GM19043 (cell line): ENCODE measurements at regions not wholly inside any gene's neighbourhood (a gene's known extent, or its start where the extent isn't known, plus 50 kb on each side); places are given as distances from the start of the nearest gene placed in this dataset.

Source experiments
- ATAC-seq: cut with Tn5 transposase; IDR thresholded peaks from one replicate; pipeline ENCODE4 v1.9.1; 2021; ENCODE audit warnings: low read depth; ENCODE audit not compliant: unreplicated experiment

DNA sequence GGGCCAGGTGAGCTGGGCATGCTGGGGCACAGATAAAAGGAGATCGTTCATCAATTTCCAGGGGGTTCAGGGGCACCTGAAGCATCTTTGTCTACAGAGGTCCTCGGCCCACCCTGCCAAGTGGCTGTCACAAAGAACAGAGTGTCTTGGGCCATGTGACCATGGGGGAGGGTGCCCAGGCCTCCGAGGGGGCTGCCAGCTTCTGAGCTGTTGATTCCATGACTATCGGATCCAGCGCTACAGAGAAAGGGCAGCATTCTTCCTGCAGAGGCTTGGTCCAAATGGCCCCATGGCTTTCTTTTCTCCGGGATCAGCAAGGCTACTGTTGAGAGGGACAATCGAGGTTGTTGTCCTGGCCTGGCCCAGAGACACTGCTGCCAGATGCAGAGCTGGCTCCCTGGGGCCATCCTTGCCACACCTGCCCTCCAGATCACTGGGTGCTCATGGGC, 289.2 kb downstream of the ZSWIM6 start:
- no peak for ATAC-seq

DNA sequence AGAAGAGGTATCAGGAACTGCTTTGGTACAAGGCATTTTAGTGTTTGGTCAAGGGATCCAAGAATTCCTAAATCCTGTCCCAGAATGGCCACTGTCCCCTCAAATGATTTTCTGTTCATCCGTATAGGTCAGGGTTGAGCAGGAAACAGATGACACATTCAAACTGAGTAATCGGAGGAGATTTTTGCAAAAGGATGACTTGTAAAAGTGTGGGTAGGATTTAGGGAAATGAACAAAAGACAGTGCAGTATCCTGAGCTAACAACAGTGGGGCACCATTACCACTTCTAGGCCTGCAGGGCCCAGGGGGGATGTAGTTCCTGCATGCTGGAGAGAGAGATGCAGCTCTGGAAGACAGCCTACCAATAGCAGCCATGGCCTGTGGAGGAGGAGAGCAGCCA, 290.1 kb downstream of the ZSWIM6 start:
- no peak for ATAC-seq

DNA sequence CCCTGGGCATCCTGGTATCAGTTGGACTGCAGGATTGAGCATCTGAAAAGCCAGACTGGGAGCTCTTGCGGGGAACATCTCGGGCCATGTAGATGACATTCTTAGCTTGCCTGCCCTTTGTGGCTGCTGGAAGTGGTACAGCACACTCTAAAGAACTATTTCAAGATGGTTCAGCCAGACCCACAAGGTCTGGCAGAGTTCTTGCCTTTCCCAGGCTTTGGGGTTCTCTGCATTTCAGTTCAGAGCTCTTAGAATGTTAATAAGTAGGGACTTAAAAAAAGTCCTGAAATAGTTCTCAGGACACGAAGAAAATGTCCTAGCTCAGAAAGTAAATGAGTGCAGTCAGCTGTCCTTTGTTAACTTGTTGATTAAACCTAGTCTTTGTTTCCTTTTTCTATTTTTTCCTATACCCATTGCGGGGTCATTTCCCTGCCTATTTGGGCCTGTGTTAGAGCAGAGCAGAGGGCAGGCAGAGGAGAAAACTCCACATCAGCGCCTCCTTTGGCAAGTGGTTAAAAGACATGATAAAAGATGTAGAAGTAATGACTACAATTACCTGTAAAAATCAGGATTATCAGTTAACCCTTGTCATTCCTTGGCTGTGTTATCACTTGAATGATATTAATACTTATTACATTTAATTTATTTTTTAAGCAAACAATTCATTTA, 291.5 kb downstream of the ZSWIM6 start:
- ATAC-seq: no peak

DNA sequence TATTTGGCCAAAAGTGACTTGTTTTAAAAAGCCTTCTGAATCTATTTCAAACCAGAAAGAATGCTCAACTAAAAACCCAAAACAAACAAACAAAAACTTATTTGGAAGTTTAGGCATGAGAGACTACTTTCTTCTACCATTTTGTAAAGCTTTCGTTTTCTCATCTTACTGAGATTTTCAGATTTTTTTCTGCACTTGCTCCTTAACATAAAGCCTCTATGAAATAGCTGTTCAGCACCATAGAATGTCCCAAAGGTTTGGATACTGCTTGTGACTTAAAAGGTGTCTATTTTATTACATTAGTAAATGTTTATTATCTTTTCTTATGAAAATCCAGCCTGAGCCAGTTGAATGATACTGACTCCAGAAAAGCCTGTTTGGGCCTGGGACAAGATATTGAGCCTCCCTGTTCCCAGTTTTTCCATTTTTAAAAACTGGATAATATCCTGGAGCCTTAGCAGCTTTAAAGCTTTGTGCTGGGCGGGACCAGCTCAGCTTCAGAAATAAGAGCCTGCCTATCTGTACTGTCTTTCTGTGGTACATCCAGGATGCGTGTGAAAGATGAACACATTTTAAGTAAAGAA, 292.6 kb downstream of the ZSWIM6 start:
- ATAC-seq: no peak

DNA sequence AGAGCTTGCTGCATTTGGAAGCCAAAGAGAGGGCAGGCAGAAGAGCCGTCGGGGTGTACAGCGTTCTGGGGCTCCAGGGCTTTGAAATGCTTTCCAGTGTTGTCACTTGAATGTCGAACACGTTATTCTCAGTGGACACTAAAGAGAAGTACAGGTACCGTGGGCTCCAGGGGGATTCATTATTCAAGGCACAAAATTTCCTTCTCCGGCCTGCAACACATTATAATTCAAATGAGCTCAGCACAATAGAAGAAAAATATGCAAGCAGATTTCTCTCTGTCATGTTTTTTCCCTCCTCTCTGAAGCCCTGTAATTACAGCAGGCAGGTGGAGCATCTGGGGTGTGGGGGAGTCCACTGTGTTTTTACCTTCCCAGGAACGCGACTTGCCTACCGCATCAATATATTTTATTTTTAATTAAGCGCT, 293.1 kb downstream of the ZSWIM6 start:
- ATAC-seq: no peak

DNA sequence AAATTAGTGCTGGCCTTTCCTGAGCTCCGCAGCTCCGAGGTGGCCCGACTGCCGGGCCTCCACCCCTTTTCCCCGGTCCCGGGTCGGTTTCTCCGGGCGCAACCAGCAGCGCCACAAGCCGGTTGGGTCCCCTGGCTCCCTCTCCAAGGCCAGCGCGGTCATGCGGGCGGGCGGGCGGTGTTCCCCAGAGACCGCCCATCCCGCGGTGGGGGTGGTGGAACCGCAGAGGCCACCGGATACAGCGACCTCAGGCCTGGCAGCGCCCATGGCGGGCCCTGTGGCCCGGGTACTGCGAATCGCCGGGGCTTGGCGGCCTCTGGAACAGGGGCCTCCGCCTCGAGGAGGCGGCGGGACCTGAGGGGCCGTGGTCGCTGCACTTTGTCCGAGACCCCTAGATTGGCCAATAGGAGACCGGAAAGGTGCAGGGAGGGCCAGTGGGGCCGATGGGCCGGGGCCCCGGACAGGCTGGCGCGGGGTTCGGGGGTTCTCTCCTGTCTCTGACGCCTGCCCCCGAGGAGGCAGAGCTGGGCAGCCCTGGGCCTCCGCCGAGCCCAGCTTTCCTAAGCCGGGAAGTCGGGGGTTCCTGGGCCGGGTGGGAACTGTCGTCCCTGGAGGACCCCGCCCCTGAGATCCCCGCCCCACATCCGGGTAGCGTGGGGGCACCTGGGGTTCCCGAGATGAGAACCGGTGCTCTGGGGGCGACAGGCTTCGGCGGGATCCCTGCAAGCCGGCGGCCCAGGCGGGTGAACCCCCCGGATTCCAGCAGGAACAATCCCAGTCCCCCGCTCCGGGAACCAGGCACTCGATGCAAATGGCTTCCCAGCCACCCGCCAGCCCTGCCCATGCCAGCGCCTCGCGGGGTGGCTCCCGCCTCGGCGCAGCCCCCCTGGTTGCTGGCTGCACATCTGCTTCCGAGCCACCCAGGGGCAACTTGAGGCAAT, 293.9 kb downstream of the ZSWIM6 start:
- ATAC-seq: peak; percentile 56

DNA sequence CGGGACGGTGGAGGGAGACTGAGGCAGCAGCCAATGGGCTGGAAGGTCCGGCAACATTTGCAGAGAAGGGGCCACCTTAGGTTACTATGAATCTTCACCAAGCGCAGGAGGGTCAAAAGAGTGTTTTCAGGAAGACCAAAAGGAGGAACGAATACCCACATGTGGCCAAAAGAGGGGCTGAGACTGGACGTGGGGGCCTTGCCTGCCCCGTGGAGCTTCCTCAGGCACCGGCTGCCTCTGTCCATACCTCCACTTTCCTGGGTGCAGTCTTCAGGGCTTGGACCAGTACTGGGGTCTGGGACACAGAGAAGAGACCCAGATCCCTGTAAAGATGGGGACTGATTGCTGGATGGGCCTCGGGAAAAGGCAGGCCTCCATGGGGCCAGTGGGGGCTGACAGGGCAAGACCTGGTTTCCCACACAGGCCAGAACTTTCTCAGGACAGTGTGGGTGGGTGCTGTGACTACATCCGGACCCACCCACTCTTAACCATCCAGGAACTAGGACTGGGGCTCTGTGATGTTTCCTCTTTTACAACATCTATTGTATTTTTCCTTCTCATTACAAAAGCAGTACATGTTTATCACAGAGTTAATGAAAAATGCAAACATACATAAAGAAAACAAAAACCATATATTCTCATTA, 294.7 kb downstream of the ZSWIM6 start:
- ATAC-seq: no peak

DNA sequence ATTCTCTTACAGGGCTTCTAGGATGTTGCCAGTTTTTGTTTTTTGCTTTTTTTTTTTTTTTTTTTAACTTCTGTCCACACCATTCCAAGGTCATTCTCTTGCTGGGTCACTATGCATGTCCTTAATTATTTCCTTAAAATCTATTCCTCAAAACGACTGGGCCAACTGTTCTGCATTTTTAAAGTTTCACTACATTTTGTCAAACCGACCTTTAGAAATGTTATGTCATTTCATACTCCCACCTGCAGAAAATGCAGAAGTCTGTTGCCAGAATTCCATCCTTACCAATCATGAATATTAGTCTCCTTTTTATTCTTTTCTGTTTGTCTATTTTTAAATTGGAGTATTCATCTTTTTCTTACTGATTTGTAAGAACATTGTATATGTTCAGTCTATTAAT, 295.5 kb downstream of the ZSWIM6 start:
- no peak for ATAC-seq

DNA sequence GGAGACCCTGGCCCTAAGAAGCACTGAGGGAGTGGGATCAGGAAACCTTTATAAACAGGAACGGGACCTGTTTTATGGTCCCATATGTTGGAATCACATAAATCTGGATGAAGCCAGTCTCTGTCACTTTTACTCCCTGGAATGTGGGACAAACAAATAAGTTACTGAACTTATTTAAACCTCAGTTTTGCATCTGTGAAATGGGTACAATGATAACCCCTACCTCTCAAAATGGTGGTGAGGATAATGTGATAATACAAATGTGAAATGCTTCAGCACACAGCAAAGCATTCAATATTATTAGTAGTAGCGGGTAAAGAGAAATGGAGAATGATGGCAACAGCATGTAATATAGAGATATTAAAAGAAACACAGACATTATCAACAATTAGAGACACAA, 298.9 kb downstream of the ZSWIM6 start:
- ATAC-seq: no peak

DNA sequence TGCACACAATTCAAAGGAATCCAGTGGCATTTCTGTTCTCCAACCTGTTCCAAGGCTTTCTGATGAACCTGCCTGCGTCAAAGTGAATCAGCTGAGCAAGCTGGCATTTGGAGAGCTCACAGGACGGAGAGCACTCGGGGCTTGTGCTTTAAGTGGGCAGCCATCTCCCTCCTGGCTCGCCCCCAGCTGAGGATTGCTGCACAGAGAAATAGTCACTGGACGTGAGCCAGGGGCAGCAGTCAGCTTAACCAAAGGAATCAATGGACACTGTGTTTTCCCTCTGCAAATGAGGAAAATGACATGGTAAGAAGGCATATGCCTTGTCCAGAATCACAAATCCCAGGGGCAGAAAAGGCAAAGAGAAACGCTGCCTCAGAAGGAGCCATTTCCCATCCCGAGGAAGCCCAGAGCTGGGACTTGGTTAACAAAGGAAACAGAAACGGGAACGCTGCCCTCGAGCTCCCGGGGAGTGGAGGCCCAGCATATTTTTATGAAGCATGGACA, 299.4 kb downstream of the ZSWIM6 start:
- no peak for ATAC-seq

DNA sequence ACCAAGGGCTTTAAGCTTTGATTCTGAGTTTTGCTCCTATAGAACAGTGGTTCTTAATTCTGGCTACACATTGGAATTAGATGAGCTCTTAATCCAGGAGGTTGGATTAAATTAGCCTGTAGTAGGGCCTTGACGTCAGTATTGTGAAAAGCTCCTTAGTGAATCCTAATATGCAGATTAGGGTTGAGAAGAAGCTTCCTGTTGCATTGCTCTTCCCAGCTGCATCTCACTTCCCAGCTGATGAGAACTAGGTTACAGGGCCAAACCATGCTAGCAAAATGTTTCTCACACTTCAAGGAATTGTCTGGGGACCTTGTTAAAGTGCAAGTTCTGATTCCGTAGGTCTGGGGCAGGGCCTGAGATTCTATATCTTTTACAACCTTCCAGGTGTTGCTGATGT, 300.0 kb downstream of the ZSWIM6 start:
- ATAC-seq: no peak

DNA sequence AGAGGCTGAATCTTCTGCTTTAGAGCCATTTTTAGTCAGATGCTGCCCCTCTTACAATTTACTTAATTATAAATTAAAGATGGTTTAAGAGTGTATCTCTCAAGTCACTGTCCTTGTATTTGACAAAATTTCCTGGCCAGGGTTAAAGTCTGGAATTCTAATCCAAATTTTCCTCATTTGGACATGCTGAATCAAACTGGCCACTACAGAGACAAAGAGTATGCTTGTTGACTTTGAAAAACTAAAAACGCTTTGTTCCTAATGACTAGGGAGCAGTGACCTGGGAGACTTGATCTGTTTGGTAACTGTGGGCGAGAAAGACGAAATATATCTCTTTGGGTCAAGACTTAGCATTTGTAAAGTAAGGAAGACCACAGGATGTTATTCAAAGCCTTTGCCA, 303.2 kb downstream of the ZSWIM6 start:
- no peak for ATAC-seq

DNA sequence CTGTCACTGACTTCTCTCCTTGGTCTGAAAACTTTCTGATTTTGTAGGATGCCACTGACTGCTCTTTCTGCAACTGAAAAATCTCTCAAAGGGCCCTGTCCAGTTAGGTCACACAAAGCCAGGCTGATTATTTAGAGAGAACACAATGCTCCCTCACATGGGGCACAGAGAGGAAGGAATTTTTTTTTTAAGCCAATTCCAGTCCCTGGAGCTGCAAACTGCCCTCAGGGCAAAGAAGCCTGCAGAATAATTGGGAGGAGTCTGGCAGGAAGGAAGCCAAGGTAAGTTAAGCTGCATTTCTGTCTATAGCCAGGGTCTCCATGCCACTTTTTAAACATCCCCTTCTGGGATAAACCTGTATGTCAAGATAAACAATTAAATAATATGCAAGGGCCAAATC, 305.5 kb downstream of the ZSWIM6 start:
- ATAC-seq: no peak

DNA sequence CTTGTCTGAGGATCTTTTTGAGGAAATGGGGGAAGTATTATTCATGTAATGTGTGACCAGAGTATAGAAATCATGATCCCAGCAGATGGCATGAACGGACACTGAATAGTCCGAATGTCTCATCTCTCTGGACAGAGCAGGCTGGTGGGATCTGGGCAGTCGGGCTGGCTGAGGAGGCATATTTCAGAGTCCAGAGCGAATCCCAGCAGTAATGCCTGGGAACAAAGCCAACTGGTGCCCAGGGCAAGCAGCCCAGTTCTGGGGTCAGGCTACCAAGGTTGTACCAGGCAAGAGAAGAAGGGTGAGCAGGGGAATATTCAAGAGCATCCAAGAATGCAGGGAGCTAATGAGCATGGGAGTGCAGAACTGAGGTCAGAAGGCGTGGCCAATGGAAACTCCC, 306.4 kb downstream of the ZSWIM6 start:
- no peak for ATAC-seq

DNA sequence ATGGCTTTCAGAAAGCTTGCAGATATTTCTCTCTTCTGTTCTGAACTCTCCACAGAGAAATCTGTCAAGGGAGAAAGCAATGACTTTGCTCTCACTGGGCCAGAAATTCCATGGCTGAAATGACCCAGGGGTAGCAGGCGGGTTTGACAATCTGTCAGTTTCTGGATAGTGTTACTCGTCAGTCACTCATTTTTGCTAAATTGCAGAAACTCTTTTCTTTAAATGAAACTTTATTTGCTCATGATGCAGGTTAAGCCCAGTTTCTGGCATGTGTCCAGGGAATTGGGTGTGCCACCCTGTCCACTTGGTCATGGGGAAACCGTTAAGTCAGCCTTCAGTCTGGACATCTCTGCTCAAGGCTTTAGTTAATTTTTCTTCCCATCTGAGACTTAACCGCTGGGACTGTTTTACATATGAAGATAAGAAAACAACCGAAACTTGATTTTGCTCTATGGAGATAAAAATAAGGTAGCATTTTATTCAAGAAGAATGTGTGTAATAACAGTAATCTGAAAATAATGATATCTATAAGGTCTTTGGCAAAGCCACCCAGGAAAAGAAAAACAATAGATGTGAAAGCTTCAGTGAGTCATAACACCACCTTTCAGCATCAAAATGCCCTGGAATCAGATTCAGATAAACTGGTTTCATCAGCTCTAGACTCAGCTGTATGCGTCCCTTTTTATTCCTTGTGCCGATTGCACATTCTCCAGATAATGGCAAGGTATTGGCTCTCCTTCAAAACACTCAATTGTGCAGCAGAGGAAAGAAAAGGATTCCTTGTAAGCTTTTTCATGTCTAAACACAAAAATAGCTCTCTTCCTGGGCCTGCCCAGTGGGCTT, 308.3 kb downstream of the ZSWIM6 start:
- no peak for ATAC-seq

DNA sequence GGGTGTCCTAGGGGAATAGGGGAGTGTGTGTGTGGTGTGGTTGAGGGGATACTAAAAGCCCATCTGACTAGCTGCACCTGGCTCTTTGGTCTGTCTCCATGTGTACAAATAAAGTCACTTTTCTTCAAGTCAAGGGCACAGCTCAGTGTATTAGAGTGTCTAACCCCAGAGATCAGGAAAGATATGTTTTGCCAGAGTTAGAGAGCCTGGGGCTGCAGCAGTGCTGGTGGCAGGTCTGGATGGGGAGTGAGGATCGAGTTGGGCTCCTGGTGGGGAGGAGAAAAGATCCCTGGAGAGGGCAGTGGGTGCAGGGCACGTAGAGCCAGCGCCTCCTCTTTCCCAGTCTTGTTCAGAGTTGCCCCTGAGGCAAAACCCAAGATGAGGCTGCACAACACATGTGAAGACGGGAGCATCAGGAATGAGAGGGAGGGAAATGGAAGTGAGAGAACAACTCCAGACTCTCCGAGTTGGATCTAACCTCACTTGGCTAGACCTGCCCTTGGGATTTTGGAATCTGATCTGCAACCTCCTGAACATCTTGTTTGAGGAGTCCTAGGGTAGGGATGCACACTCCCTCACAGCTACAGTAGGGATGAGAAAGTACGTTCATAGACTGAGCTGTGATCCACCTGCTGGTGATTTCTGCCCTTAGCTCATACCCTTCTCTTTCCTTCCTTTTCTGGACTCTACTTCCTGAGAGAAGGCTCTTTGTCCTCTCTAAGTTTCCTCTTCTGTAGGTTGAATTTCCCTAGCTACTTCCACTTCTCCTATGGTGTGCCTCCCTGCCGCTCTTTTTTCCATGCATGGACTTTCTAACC, 309.9 kb downstream of the ZSWIM6 start:
- no peak for ATAC-seq

DNA sequence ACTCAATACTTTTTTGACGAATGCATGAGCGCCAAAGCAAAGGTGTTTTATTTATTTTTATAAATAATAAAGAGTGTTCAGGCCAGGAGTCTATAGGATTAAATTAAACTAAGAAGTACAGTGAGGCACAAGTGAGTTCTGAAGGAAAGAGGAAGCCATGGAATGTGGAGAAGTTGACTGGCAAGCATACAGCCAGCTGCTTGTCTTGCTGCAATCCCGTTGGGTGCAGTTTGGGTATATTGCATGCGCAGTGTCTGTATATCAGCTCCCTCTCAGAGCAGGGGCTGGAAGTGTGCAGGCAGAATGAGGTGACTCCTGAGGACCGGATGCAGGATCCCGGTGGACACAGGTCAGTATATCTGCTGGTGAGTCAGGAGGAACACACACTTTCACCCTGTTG, 315.6 kb downstream of the ZSWIM6 start:
- no peak for ATAC-seq

DNA sequence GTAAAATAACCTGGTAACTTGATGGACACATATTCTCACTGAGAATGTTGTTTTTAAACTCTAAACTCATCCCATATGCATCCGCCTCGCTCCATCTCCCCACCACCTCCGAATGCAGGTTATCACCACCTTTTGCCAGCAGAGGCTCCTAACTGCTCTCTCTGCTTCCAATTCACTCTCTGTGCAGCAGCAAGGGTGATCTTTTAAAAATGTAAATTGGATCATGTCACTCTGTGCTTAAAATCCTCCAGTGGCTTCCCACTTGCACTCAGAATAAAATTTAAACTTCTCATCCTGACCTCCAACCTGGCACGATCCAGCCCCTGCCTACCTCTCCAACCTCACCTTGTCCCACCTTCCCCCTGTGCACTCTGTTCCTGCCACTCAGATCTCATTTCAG, 317.2 kb downstream of the ZSWIM6 start:
- no peak for ATAC-seq

DNA sequence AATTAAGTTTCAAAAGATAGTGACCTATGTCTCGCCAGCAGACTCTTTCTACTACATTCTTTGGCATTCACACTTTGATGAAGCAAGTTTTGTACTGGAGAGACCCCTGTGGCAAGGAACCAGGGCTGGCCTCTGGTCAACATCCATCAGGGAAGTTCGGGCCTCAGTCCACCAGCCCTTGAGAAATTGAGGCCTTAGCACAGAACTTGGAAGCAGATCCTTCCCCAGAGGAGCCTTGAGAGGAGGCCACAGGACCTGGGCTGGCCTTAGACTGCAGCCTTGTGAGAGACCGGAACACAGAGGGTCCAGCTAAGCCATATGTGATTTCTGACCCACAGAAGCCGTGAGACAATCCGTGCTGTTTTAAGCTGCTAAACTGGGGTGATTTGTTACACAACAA, 317.9 kb downstream of the ZSWIM6 start:
- ATAC-seq: no peak
